Endothelial cell of umbilical vein (primary cell): ENCODE measurements at regions not wholly inside any gene's neighbourhood (a gene's known extent, or its start where the extent isn't known, plus 50 kb on each side); places are given as distances from the start of the nearest gene placed in this dataset.

ENCODE experiments used
- EZH2 ChIP-seq: IDR thresholded peaks from 2 replicates; pipeline ENCODE4 v1.6.1; 2012; ENCODE audit warnings: borderline replicate concordance, low read depth, mild to moderate bottlenecking, moderate library complexity, low read length, inconsistent platforms; ENCODE audit not compliant: severe bottlenecking
- POLR2A ChIP-seq: IDR thresholded peaks from 2 replicates; pipeline ENCODE4 v1.6.1; 2012; ENCODE audit warnings: low read depth, mild to moderate bottlenecking, control low read depth, low read length
- TF ChIP-seq, protein P1 (sequence below), 2 donors: IDR thresholded peaks; 1 replicate in 1 of 2; 2 replicates in 1 of 2; pipeline ENCODE4 v1.5.1; 2011; ENCODE audit warnings: low read length in 2 of 2, mild to moderate bottlenecking in 2 of 2, moderate library complexity in 2 of 2, control low read depth in 1 of 2, inconsistent platforms in 1 of 2, low read depth in 1 of 2; ENCODE audit not compliant: insufficient read depth in 1 of 2; ENCODE audit errors: extremely low read depth in 1 of 2

DNA sequence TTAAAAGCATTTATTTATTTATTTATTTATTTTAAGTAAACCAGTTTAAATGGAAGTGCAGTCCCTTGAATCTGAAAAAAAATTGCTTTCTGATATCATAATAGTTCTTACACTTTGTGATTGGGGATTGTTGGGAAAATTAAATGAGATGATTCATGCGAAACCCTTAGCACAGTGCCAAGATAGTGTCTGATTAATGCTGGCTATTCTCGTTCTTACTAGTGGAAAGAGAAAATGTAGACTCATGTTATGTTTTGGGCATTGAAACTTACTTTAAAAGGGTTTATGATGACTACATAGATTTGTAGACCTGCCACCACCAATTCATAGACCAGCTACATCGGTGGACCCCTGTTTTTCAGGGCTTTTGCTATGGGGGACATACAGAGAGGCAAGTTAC is 229.2 kb upstream of the ZFP64 start:
- TF ChIP-seq, protein P1, sequence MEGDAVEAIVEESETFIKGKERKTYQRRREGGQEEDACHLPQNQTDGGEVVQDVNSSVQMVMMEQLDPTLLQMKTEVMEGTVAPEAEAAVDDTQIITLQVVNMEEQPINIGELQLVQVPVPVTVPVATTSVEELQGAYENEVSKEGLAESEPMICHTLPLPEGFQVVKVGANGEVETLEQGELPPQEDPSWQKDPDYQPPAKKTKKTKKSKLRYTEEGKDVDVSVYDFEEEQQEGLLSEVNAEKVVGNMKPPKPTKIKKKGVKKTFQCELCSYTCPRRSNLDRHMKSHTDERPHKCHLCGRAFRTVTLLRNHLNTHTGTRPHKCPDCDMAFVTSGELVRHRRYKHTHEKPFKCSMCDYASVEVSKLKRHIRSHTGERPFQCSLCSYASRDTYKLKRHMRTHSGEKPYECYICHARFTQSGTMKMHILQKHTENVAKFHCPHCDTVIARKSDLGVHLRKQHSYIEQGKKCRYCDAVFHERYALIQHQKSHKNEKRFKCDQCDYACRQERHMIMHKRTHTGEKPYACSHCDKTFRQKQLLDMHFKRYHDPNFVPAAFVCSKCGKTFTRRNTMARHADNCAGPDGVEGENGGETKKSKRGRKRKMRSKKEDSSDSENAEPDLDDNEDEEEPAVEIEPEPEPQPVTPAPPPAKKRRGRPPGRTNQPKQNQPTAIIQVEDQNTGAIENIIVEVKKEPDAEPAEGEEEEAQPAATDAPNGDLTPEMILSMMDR (IDR thresholded peaks at IDR 0.05; ENCODE audit: extremely low read depth in 1 of 2, insufficient read depth in 1 of 2, low read depth in 1 of 2, low read length in 2 of 2), result no peak
- no peak for TF ChIP-seq EZH2
- no peak for TF ChIP-seq POLR2A
